ENCODE measurements at regions not wholly inside any gene's neighbourhood (a gene's known extent, or its start where the extent isn't known, plus 50 kb on each side); places are given as distances from the start of the nearest gene placed in this dataset.

GRCh38 chr3:21297304-21297703 lies 453.7 kb downstream of the ZNF385D start:
- H3K27ac Mint-ChIP-seq = no peak overlapping the region
- no peak for DNase-seq (ENCODE audit: extremely low spot score, unreplicated experiment)
- H3K27me3 Mint-ChIP-seq = no peaks in the 10 kb centered on the region
- H3K4me3 Mint-ChIP-seq = no peak overlapping the region
- H3K9me3 Mint-ChIP-seq = peaks cover 5% of the 10 kb centered on the region
- TF ChIP-seq CTCF (conservative IDR thresholded peaks at IDR 0.05) = no peak
- H3K4me1 Mint-ChIP-seq (ENCODE audit: unreplicated experiment) = no peaks in the 10 kb centered on the region
- no peaks in the 10 kb centered on the region for H3K36me3 Mint-ChIP-seq

- Mint-ChIP-seq H3K9me3 (peaks cover 5% of the 10 kb centered on the region), H3K4me3 (no peak overlapping the region), H3K4me1 (ENCODE audit: unreplicated experiment) (no peaks in the 10 kb centered on the region), H3K27me3 (no peaks in the 10 kb centered on the region), H3K27ac (no peak overlapping the region), H3K36me3 (no peaks in the 10 kb centered on the region)
- TF ChIP-seq CTCF (conservative IDR thresholded peaks at IDR 0.05) = no peak
- no peak for DNase-seq (ENCODE audit: extremely low spot score, unreplicated experiment)
These were observed 456.2 kb downstream of the ZNF385D start for GRCh38 chr3:21294768-21295167.

GRCh38 chr3:21292971-21293370 lies 458.0 kb downstream of the ZNF385D start:
- no peak for TF ChIP-seq CTCF (conservative IDR thresholded peaks at IDR 0.05)
- Mint-ChIP-seq H3K4me3 (no peak overlapping the region), H3K4me1 (ENCODE audit: unreplicated experiment) (no peaks in the 10 kb centered on the region), H3K27ac (no peak overlapping the region), H3K9me3 (no peaks in the 10 kb centered on the region), H3K27me3 (no peaks in the 10 kb centered on the region), H3K36me3 (no peaks in the 10 kb centered on the region)
- DNase-seq (ENCODE audit: extremely low spot score, unreplicated experiment) = no peak

- no peak overlapping the region for H3K27ac Mint-ChIP-seq
- no peak overlapping the region for H3K4me3 Mint-ChIP-seq
- DNase-seq (ENCODE audit: extremely low spot score, unreplicated experiment) = no peak
- H3K9me3 Mint-ChIP-seq = peaks cover 10% of the 10 kb centered on the region
- no peaks in the 10 kb centered on the region for H3K36me3 Mint-ChIP-seq
- peak; percentile 80 for TF ChIP-seq CTCF (conservative IDR thresholded peaks at IDR 0.05)
- no peaks in the 10 kb centered on the region for H3K27me3 Mint-ChIP-seq
- H3K4me1 Mint-ChIP-seq (ENCODE audit: unreplicated experiment) = no peaks in the 10 kb centered on the region
These were observed 460.5 kb downstream of the ZNF385D start for GRCh38 chr3:21290557-21290956.

GRCh38 chr3:21274079-21274571 lies 476.9 kb downstream of the ZNF385D start:
- no peak for TF ChIP-seq CTCF (conservative IDR thresholded peaks at IDR 0.05)
- Mint-ChIP-seq H3K36me3 (no peaks in the 10 kb centered on the region), H3K27me3 (no peaks in the 10 kb centered on the region), H3K27ac (no peak overlapping the region), H3K4me3 (no peak overlapping the region), H3K4me1 (ENCODE audit: unreplicated experiment) (peaks cover 4% of the 10 kb centered on the region), H3K9me3 (no peaks in the 10 kb centered on the region)
- no peak for DNase-seq (ENCODE audit: extremely low spot score, unreplicated experiment)
